Glutamatergic neuron (in vitro differentiated cells): ENCODE measurements at regions not wholly inside any gene's neighbourhood (a gene's known extent, or its start where the extent isn't known, plus 50 kb on each side); places are given as distances from the start of the nearest gene placed in this dataset.

ENCODE experiments used
- DNase-seq: peaks from one replicate; pipeline ENCODE4 v3.0.0; 2022
- H3K27ac Mint-ChIP-seq: one replicate; pipeline ENCODE4 v1.8.0; 2020; ENCODE audit warnings: mild to moderate bottlenecking, mixed read lengths, inconsistent platforms; ENCODE audit not compliant: unreplicated experiment
- H3K27me3 Mint-ChIP-seq: one replicate; pipeline ENCODE4 v1.8.0; 2020; ENCODE audit warnings: mild to moderate bottlenecking, moderate library complexity, mixed read lengths, inconsistent platforms; ENCODE audit not compliant: unreplicated experiment
- H3K36me3 Mint-ChIP-seq: one replicate; pipeline ENCODE4 v1.8.0; 2020; ENCODE audit warnings: mild to moderate bottlenecking, mixed read lengths, inconsistent platforms; ENCODE audit not compliant: unreplicated experiment
- H3K4me1 Mint-ChIP-seq: one replicate; pipeline ENCODE4 v1.8.0; 2020; ENCODE audit warnings: mild to moderate bottlenecking, low read depth, mixed read lengths, inconsistent platforms; ENCODE audit not compliant: unreplicated experiment
- H3K4me3 Mint-ChIP-seq: one replicate; pipeline ENCODE4 v1.8.0; 2020; ENCODE audit warnings: mild to moderate bottlenecking, mixed read lengths, inconsistent platforms; ENCODE audit not compliant: unreplicated experiment
- H3K9me3 Mint-ChIP-seq: one replicate; pipeline ENCODE4 v1.8.0; 2020; ENCODE audit warnings: mild to moderate bottlenecking, moderate library complexity, mixed read lengths, inconsistent platforms; ENCODE audit not compliant: unreplicated experiment
- CTCF ChIP-seq: fragments of 200-600 bp; sonication (generic); IDR thresholded peaks from one replicate; pipeline ENCODE4 v1.5.0; 2021; ENCODE audit not compliant: partially characterized antibody, unreplicated experiment

GRCh38 chr14:95456281-95456680 lies 60.2 kb downstream of the SYNE3 start:
- DNase-seq, result no peak
- Mint-ChIP-seq H3K27me3 (peaks cover 6% of the 10 kb centered on the region), H3K4me3 (no peak overlapping the region), H3K27ac (no peak overlapping the region), H3K36me3 (no peaks in the 10 kb centered on the region), H3K9me3 (peaks cover 1% of the 10 kb centered on the region), H3K4me1 (peaks cover 11% of the 10 kb centered on the region)
- TF ChIP-seq CTCF, result no peak

- Mint-ChIP-seq H3K4me1 (peaks cover 6% of the 10 kb centered on the region), H3K27ac (no peak overlapping the region)
These were observed 61.2 kb downstream of the SYNE3 start for GRCh38 chr14:95455246-95455645.

GRCh38 chr14:95453713-95453980 lies 62.8 kb downstream of the SYNE3 start:
- peaks cover 6% of the 10 kb centered on the region for H3K4me1 Mint-ChIP-seq
- TF ChIP-seq CTCF, result no peak
- no peak overlapping the region for H3K27ac Mint-ChIP-seq
- peaks cover 4% of the 10 kb centered on the region for H3K27me3 Mint-ChIP-seq
- H3K36me3 Mint-ChIP-seq, result peaks cover 5% of the 10 kb centered on the region
- H3K4me3 Mint-ChIP-seq, result no peak overlapping the region
- DNase-seq, result no peak
- peaks cover 4% of the 10 kb centered on the region for H3K9me3 Mint-ChIP-seq

More at GRCh38 chr14:95455246-95455645, 61.2 kb downstream of the SYNE3 start:
- H3K36me3 Mint-ChIP-seq, result no peaks in the 10 kb centered on the region
- H3K27me3 Mint-ChIP-seq, result peaks cover 6% of the 10 kb centered on the region
- H3K4me3 Mint-ChIP-seq, result no peak overlapping the region
- DNase-seq, result no peak
- H3K9me3 Mint-ChIP-seq, result peaks cover 4% of the 10 kb centered on the region
- no peak for TF ChIP-seq CTCF

GRCh38 chr14:95452893-95453712 lies 63.3 kb downstream of the SYNE3 start:
- Mint-ChIP-seq H3K27ac (no peak overlapping the region), H3K4me3 (peak overlapping the region; percentile 20), H3K27me3 (peaks cover 4% of the 10 kb centered on the region), H3K4me1 (peaks cover 6% of the 10 kb centered on the region), H3K36me3 (peaks cover 5% of the 10 kb centered on the region), H3K9me3 (peaks cover 4% of the 10 kb centered on the region)
- TF ChIP-seq CTCF, result no peak
- no peak for DNase-seq

- Mint-ChIP-seq H3K36me3 (peaks cover 5% of the 10 kb centered on the region), H3K27me3 (peaks cover 4% of the 10 kb centered on the region), H3K9me3 (peaks cover 4% of the 10 kb centered on the region), H3K4me1 (peaks cover 6% of the 10 kb centered on the region), H3K27ac (no peak overlapping the region), H3K4me3 (no peak overlapping the region)
- DNase-seq, result no peak
- TF ChIP-seq CTCF, result peak; percentile 30
These were observed 64.1 kb downstream of the SYNE3 start for GRCh38 chr14:95452176-95452892.
